IMR-90 (cell line): ENCODE measurements at regions not wholly inside any gene's neighbourhood (a gene's known extent, or its start where the extent isn't known, plus 50 kb on each side); places are given as distances from the start of the nearest gene placed in this dataset.

Experiments used
- ATAC-seq: fragments of 200-7000 bp; cut with Tn5 transposase; 2 replicates; pipeline ENCODE4 v1.9.1; 2020; ENCODE audit warnings: low read depth, mild to moderate bottlenecking, moderate library complexity
- BruUV-seq: library from RNA; stranded (reverse); fragments of 400-500 nt; replicated peaks from 2 replicates; lab custom pipeline; 2021; lab: Mats Ljungman, UMichigan
- CTCF ChIA-PET: fragments of 300-600 bp; formaldehyde crosslinking; extraction: SDS; loops from one replicate; lab custom pipeline; 2021; ENCODE audit warnings: antibody characterized with exemption; lab: Yijun Ruan, JAX
- POLR2A ChIA-PET: fragments of 300-600 bp; sonication (Branson Sonifier 250); formaldehyde crosslinking; loops from one replicate; lab custom pipeline; 2022; ENCODE audit warnings: antibody characterized with exemption; ENCODE audit not compliant: unreplicated experiment; lab: Charles Lee
- DNase-seq: peaks from one replicate; pipeline ENCODE4 v3.0.0; 2013
- H2AFZ ChIP-seq: replicated peaks from 2 replicates; pipeline ENCODE3; 2013; ENCODE audit warnings: low read length, mild to moderate bottlenecking; ENCODE audit not compliant: poor library complexity
- H2AK5ac ChIP-seq: 2 replicates; pipeline ENCODE4 v1.6.1; 2013; ENCODE audit warnings: low read depth, low read length, inconsistent platforms
- H2AK9ac ChIP-seq: replicated peaks from 2 replicates; pipeline ENCODE3; 2013; ENCODE audit warnings: mild to moderate bottlenecking, low read depth, low read length, moderate library complexity; ENCODE audit not compliant: poor library complexity
- H2BK120ac ChIP-seq: 2 replicates; pipeline ENCODE4 v1.6.1; 2013; ENCODE audit warnings: low read depth, low read length, inconsistent platforms
- H2BK15ac ChIP-seq: 3 replicates; pipeline ENCODE4 v1.6.1; 2013; ENCODE audit warnings: low read depth, low read length, inconsistent platforms
- H2BK20ac ChIP-seq: 2 replicates; pipeline ENCODE4 v1.6.1; 2013; ENCODE audit warnings: low read depth, mild to moderate bottlenecking, inconsistent platforms, low read length, moderate library complexity
- H2BK5ac ChIP-seq: 2 replicates; pipeline ENCODE4 v1.6.1; 2013; ENCODE audit warnings: mild to moderate bottlenecking, low read depth, low read length, inconsistent platforms; ENCODE audit not compliant: poor library complexity, severe bottlenecking
- H3K14ac ChIP-seq: replicated peaks from 2 replicates; pipeline ENCODE4 v1.6.1; 2013; ENCODE audit warnings: low read depth, low read length, inconsistent platforms
- H3K18ac ChIP-seq: 2 replicates; pipeline ENCODE4 v1.6.1; 2013; ENCODE audit warnings: low read depth, low read length, control low read depth
- H3K23ac ChIP-seq: 2 replicates; pipeline ENCODE4 v1.6.1; 2013; ENCODE audit warnings: low read depth, low read length, inconsistent platforms
- H3K27ac ChIP-seq: 2 replicates; pipeline ENCODE4 v1.5.1; 2013; ENCODE audit warnings: mild to moderate bottlenecking, control low read depth, low read length; ENCODE audit not compliant: insufficient read depth
- H3K27me3 ChIP-seq: 2 replicates; pipeline ENCODE4 v1.6.1; 2013; ENCODE audit warnings: low read length; ENCODE audit not compliant: control insufficient read depth, insufficient read depth
- H3K36me3 ChIP-seq: 2 replicates; pipeline ENCODE4 v1.6.1; 2013; ENCODE audit warnings: low read length, mixed read lengths; ENCODE audit not compliant: control insufficient read depth, insufficient read depth
- H3K4ac ChIP-seq: 2 replicates; pipeline ENCODE4 v1.6.1; 2013; ENCODE audit warnings: low read depth, low read length, inconsistent platforms
- H3K4me1 ChIP-seq: 2 replicates; pipeline ENCODE4 v1.6.1; 2013; ENCODE audit warnings: low read length, mixed read lengths; ENCODE audit not compliant: control insufficient read depth, insufficient read depth
- H3K4me2 ChIP-seq: 2 replicates; pipeline ENCODE4 v1.6.1; 2013; ENCODE audit warnings: low read depth, mild to moderate bottlenecking, control low read depth, low read length, moderate library complexity
- H3K4me3 ChIP-seq: 2 replicates; pipeline ENCODE4 v1.5.1; 2013; ENCODE audit warnings: low read depth, mild to moderate bottlenecking, control low read depth, low read length, moderate library complexity; ENCODE audit not compliant: insufficient read depth
- H3K56ac ChIP-seq: 2 replicates; pipeline ENCODE4 v1.6.1; 2013; ENCODE audit warnings: low read length, inconsistent platforms; ENCODE audit not compliant: insufficient read depth; ENCODE audit errors: extremely low read depth
- H3K79me1 ChIP-seq, 2 experiments: 2 replicates each; pipeline ENCODE4 v1.6.1; 2013; ENCODE audit warnings: low read length in 2 of 2, inconsistent platforms in 1 of 2, low read depth in 1 of 2
- H3K9ac ChIP-seq: 2 replicates; pipeline ENCODE4 v1.6.1; 2013; ENCODE audit warnings: low read depth, low read length, control low read depth
- H3K9me1 ChIP-seq: 2 replicates; pipeline ENCODE4 v1.6.1; 2013; ENCODE audit warnings: low read length, inconsistent platforms; ENCODE audit not compliant: insufficient read depth
- H3K9me3 ChIP-seq: 2 replicates; pipeline ENCODE4 v1.6.1; 2013; ENCODE audit warnings: low read length; ENCODE audit not compliant: control insufficient read depth, insufficient read depth
- H4K20me1 ChIP-seq: 2 replicates; pipeline ENCODE4 v1.6.1; 2013; ENCODE audit warnings: low read length, inconsistent platforms; ENCODE audit not compliant: insufficient read depth
- H4K5ac ChIP-seq: 2 replicates; pipeline ENCODE4 v1.6.1; 2013; ENCODE audit warnings: mild to moderate bottlenecking, low read depth, low read length, control low read depth
- H4K8ac ChIP-seq, 2 experiments: 2 replicates each; pipeline ENCODE4 v1.6.1; 2013; ENCODE audit warnings: low read depth in 2 of 2, low read length in 2 of 2, control low read depth in 1 of 2, inconsistent platforms in 1 of 2
- H4K91ac ChIP-seq: 2 replicates; pipeline ENCODE4 v1.6.1; 2013; ENCODE audit warnings: low read depth, low read length, inconsistent platforms; ENCODE audit not compliant: insufficient read depth
- BHLHE40 ChIP-seq: fragments of 150-350 bp; IDR thresholded peaks from 2 replicates; pipeline ENCODE4 v1.6.1; 2016; ENCODE audit warnings: mild to moderate bottlenecking, low read depth, low read length
- MAFK ChIP-seq: IDR thresholded peaks from 2 replicates; pipeline ENCODE4 v1.6.1; 2012; ENCODE audit warnings: low read depth, low read length, improper control_type of control experiment
- POLR2A ChIP-seq: IDR thresholded peaks from 2 replicates; pipeline ENCODE4 v1.6.1; 2012; ENCODE audit warnings: mild to moderate bottlenecking, low read depth, low read length
- RAD21 ChIP-seq: IDR thresholded peaks from 2 replicates; pipeline ENCODE4 v1.6.1; 2012; ENCODE audit warnings: low read length, improper control_type of control experiment
- WGBS, 2 experiments: methylation state at CpG; one replicate each; pipeline versions ENCODE4 v1.1.5 to v1.1.7; 2013; ENCODE audit warnings: missing lambda C conversion rate in 2 of 2; ENCODE audit not compliant: insufficient read length in 1 of 2; ENCODE audit errors: extremely low coverage in 2 of 2; 5-methylcytosine and 5-hydroxymethylcytosine counted together
- dilution Hi-C: fragments of 300-500 bp; cut with HindIII; formaldehyde crosslinking; loops from one replicate; pipeline ENCODE4 v1.14.3; 2018; ENCODE audit warnings: low sequenced_read_pairs; ENCODE audit not compliant: unreplicated experiment
- in situ Hi-C: fragments of 300-500 bp; cut with MboI; formaldehyde crosslinking; loops from 3 replicates; pipeline ENCODE4 v1.14.3; 2019; ENCODE audit warnings: low sequenced_read_pairs, inconsistent platforms, mixed read lengths
- intact Hi-C: fragments of 100-400 bp; cut with micrococcal nuclease; formaldehyde crosslinking; loops from 2 replicates; pipeline ENCODE4 v1.10.0; 2022
- TF ChIP-seq, protein P1 (sequence below): fragments of 150-350 bp; IDR thresholded peaks from 2 replicates; pipeline ENCODE4 v1.6.1; 2017; ENCODE audit warnings: mild to moderate bottlenecking, antibody characterized with exemption, low read length, low read depth
- TF ChIP-seq, protein P2 (sequence below): fragments of 150-350 bp; IDR thresholded peaks from 2 replicates; pipeline ENCODE4 v1.6.1; 2016; ENCODE audit warnings: low read depth, mild to moderate bottlenecking, low read length, moderate library complexity, borderline replicate concordance

DNA sequence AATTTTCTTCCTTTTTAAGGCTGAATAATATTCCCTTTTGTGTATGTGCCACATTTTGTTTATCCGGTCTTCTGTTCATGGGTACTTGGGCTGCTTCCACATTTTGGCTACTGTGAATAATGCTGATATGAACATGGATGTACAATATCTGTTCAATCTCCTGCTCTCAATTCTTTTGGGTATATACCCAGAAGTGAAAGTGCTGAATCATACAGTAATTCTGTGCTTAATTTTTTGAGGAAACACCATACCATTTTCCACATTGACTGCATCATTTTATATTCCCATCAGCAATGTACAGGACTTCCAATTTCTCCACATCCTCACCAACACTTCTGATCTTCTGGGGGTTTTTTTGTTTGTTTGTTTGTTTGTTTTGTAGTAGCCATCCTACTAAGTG, 135.0 kb upstream of the INHBA start:
- Histone ChIP-seq H2BK5ac (no peak overlapping the region), H3K36me3 (no peaks in the 10 kb centered on the region), H2AFZ (no peak overlapping the region), H3K9me3 (no peaks in the 10 kb centered on the region), H3K27me3 (no peaks in the 10 kb centered on the region), H3K4me1 (peaks cover 4% of the 10 kb centered on the region; the same call in 1 of the 2 replicates), H3K4me3 (no peak overlapping the region), H3K4ac (no peak overlapping the region), H3K9ac (no peak overlapping the region), H2BK20ac (no peak overlapping the region), H3K4me2 (no peak overlapping the region), H3K9me1 (no peaks in the 10 kb centered on the region), H4K91ac (no peak overlapping the region), H2AK9ac (no peak overlapping the region), H3K56ac (no peak overlapping the region), H3K14ac (no peak overlapping the region), H2BK15ac (no peak overlapping the region), H3K23ac (no peak overlapping the region), H2BK120ac (no peak overlapping the region), H3K27ac (no peak overlapping the region), H3K18ac (no peak overlapping the region), H2AK5ac (no peak overlapping the region), H4K8ac (no peak overlapping the region), H4K20me1 (no peaks in the 10 kb centered on the region), H4K5ac (no peak overlapping the region), H3K79me1 (no peaks in the 10 kb centered on the region)
- dilution Hi-C loops (no loop called here), intact Hi-C loops (no loop called here), in situ Hi-C loops (no loop called here)
- no peak for ATAC-seq
- CTCF ChIA-PET: no interaction called here
- WGBS, 2 experiments: no CpG with 5 or more reads among the region's 1 CpG
- TF ChIP-seq POLR2A (no peak), BHLHE40 (no peak), MAFK (no peak), RAD21 (no peak)
- TF ChIP-seq, protein P1, sequence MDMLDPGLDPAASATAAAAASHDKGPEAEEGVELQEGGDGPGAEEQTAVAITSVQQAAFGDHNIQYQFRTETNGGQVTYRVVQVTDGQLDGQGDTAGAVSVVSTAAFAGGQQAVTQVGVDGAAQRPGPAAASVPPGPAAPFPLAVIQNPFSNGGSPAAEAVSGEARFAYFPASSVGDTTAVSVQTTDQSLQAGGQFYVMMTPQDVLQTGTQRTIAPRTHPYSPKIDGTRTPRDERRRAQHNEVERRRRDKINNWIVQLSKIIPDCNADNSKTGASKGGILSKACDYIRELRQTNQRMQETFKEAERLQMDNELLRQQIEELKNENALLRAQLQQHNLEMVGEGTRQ: no peak
- TF ChIP-seq, protein P2, sequence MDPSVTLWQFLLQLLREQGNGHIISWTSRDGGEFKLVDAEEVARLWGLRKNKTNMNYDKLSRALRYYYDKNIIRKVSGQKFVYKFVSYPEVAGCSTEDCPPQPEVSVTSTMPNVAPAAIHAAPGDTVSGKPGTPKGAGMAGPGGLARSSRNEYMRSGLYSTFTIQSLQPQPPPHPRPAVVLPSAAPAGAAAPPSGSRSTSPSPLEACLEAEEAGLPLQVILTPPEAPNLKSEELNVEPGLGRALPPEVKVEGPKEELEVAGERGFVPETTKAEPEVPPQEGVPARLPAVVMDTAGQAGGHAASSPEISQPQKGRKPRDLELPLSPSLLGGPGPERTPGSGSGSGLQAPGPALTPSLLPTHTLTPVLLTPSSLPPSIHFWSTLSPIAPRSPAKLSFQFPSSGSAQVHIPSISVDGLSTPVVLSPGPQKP: no peak
- POLR2A ChIA-PET: interaction anchor here (0.6 kb wide), 1 partner anchor 32 kb away, joined by 10 read pairs; no protein-coding TSS in a partner anchor
- no TSS peak for BruUV-seq
- no peak for DNase-seq
